Transverse colon (tissue), 3 donors: ENCODE measurements at regions not wholly inside any gene's neighbourhood (a gene's known extent, or its start where the extent isn't known, plus 50 kb on each side); places are given as distances from the start of the nearest gene placed in this dataset.

Experiments used
- CTCF ChIP-seq, 5 experiments: fragments of 200-600 bp in 3 of 5; fragments of 450-650 bp in 2 of 5; sonication (generic) in 3 of 5; IDR thresholded peaks; 1 replicate in 2 of 5; 2 replicates in 3 of 5; pipeline ENCODE4 v1.5.1; 2016 to 2017; ENCODE audit warnings: antibody characterized with exemption in 5 of 5, inconsistent platforms in 3 of 5, mild to moderate bottlenecking in 2 of 5, moderate library complexity in 1 of 5
- POLR2A ChIP-seq: fragments of 450-650 bp; IDR thresholded peaks from one replicate; pipeline ENCODE4 v1.6.1; 2016; ENCODE audit warnings: antibody characterized with exemption, mild to moderate bottlenecking, moderate library complexity

DNA sequence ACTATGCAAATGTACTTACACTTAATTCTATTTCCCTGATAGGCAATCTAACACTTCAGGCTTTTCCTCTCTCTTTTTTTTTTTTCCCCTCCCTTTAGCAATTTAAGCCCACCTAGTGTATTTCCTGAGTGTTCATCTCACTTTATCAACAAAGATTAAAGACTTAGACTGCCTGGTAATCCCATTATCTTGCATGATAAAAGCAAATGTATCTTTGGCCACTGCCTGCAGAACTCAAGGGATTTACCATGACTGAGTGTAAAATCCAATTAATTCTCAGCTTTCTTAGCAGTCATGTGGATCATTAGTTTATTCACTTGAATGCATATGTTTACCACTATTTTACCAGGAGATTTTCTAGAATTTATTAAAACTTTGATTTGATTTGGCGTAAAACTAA lies 1102.2 kb upstream of the GYPC start:
- TF ChIP-seq CTCF (IDR thresholded peaks at IDR 0.05) (no peak), POLR2A (no peak)
